ENCODE measurements at regions not wholly inside any gene's neighbourhood (a gene's known extent, or its start where the extent isn't known, plus 50 kb on each side); places are given as distances from the start of the nearest gene placed in this dataset.

- Histone ChIP-seq H3K4me1 (no peaks in the 10 kb centered on the region), H3K27me3 (no peaks in the 10 kb centered on the region), H3K36me3 (no peaks in the 10 kb centered on the region), H3K27ac (no peak overlapping the region), H3K9me3 (peaks cover 0 to 4% (median 0%) of the 10 kb centered on the region in 4 donors), H3K4me3 (no peak overlapping the region)
- peak in 1 of 2 donors; percentile 8 for DNase-seq
- 56 to 75% (median 65%) methylated on average over 4 of the region's 4 CpGs for WGBS, 5 donors
- TF ChIP-seq CTCF (IDR thresholded peaks at IDR 0.05) (no peak), POLR2A (IDR thresholded peaks at IDR 0.05) (no peak), POLR2AphosphoS5 (IDR thresholded peaks at IDR 0.05) (no peak), EP300 (IDR thresholded peaks at IDR 0.05) (no peak)
- intact Hi-C loops (cut with DNase I; ENCODE audit: low total_unique reads) = no loop called here
Observed at GRCh38 chr16:52742608-52743170, 195.7 kb upstream of the TOX3 start.

DNA sequence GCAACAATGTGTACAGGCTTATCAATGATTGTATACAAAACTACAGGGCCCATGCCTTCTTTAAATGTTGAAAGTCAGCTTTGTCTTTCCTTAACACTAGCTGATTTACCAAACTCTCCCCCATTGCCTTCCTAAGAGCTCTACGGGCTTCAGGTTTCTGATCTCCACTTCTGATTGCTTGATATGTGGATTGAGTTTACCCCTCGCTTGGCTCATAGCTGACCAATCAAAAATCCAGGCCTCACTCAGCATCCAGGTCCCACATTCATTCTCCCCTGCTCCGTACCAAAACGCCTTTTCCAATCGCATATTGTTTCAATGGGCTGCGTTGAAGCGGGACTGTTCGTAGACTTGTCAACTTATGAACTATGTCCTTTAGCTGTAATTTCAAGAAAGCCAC, 195.1 kb upstream of the TOX3 start:
- no peak for DNase-seq
- intact Hi-C loops (cut with DNase I; ENCODE audit: low total_unique reads) = no loop called here
- WGBS, 5 donors = 91 to 94% (median 93%) methylated on average over 8 of the region's 8 CpGs

DNA sequence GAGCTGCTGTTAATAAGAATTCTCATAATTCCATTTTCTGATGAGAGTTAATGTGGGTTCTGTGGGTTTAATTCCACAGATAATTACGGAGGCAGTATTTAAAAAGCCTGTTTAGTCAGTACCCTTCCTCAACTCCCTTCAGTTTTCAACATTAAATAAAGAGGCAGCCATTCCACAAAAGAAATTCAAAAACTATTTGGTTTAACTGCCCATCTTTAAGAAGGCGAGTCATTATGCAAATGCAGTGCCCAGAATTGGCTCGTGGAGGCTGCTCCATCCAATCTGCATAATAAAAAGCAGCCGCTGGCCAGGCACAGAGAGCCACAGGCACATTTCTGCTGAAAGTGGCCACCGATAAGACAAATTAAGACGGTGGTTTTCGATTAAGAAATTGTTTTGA, 194.4 kb upstream of the TOX3 start:
- Histone ChIP-seq H3K9me3 (peaks cover 0 to 4% (median 0%) of the 10 kb centered on the region in 4 donors), H3K36me3 (no peaks in the 10 kb centered on the region), H3K4me3 (no peak overlapping the region), H3K27ac (no peak overlapping the region), H3K4me1 (no peaks in the 10 kb centered on the region), H3K27me3 (no peaks in the 10 kb centered on the region)
- intact Hi-C loops (cut with DNase I; ENCODE audit: low total_unique reads) = no loop called here
- no peak for TF ChIP-seq POLR2A (IDR thresholded peaks at IDR 0.05)
- no peak for TF ChIP-seq EP300 (IDR thresholded peaks at IDR 0.05)
- no peak for TF ChIP-seq CTCF (IDR thresholded peaks at IDR 0.05)
- no peak for TF ChIP-seq POLR2AphosphoS5 (IDR thresholded peaks at IDR 0.05)
- 48 to 62% (median 54%) methylated on average over 7 of the region's 7 CpGs for WGBS, 5 donors
- DNase-seq = no peak

More for the DNA sequence above, 195.1 kb upstream of the TOX3 start:
- no peak overlapping the region for H3K27ac ChIP-seq
- H3K4me1 ChIP-seq = no peaks in the 10 kb centered on the region
- H3K36me3 ChIP-seq = no peaks in the 10 kb centered on the region
- TF ChIP-seq CTCF (IDR thresholded peaks at IDR 0.05) (no peak), EP300 (IDR thresholded peaks at IDR 0.05) (no peak), POLR2AphosphoS5 (IDR thresholded peaks at IDR 0.05) (no peak), POLR2A (IDR thresholded peaks at IDR 0.05) (no peak)
- H3K9me3 ChIP-seq = peaks cover 0 to 4% (median 0%) of the 10 kb centered on the region in 4 donors
- no peaks in the 10 kb centered on the region for H3K27me3 ChIP-seq
- no peak overlapping the region for H3K4me3 ChIP-seq

GRCh38 chr16:52740766-52741165, 193.8 kb upstream of the TOX3 start:
- no peaks in the 10 kb centered on the region for H3K4me1 ChIP-seq
- no peak overlapping the region for H3K4me3 ChIP-seq
- peak in 1 of 2 donors; percentile 23 for DNase-seq
- no peak overlapping the region for H3K27ac ChIP-seq
- intact Hi-C loops (cut with DNase I; ENCODE audit: low total_unique reads) = no loop called here
- WGBS, 5 donors = 74 to 93% (median 85%) methylated on average over 4 of the region's 4 CpGs
- TF ChIP-seq CTCF (IDR thresholded peaks at IDR 0.05) (no peak), POLR2AphosphoS5 (IDR thresholded peaks at IDR 0.05) (no peak), POLR2A (IDR thresholded peaks at IDR 0.05) (no peak), EP300 (IDR thresholded peaks at IDR 0.05) (no peak)
- peaks cover 0 to 4% (median 0%) of the 10 kb centered on the region in 4 donors for H3K9me3 ChIP-seq
- no peaks in the 10 kb centered on the region for H3K36me3 ChIP-seq
- no peaks in the 10 kb centered on the region for H3K27me3 ChIP-seq

Data from stomach (tissue), 8 donors.